ENCODE measurements at regions not wholly inside any gene's neighbourhood (a gene's known extent, or its start where the extent isn't known, plus 50 kb on each side); places are given as distances from the start of the nearest gene placed in this dataset.
"Not testable (repeated sequence)": the region's sequence is repeated elsewhere in the genome, so short reads cannot be mapped to it uniquely, and the experiment has no call there.

DNA sequence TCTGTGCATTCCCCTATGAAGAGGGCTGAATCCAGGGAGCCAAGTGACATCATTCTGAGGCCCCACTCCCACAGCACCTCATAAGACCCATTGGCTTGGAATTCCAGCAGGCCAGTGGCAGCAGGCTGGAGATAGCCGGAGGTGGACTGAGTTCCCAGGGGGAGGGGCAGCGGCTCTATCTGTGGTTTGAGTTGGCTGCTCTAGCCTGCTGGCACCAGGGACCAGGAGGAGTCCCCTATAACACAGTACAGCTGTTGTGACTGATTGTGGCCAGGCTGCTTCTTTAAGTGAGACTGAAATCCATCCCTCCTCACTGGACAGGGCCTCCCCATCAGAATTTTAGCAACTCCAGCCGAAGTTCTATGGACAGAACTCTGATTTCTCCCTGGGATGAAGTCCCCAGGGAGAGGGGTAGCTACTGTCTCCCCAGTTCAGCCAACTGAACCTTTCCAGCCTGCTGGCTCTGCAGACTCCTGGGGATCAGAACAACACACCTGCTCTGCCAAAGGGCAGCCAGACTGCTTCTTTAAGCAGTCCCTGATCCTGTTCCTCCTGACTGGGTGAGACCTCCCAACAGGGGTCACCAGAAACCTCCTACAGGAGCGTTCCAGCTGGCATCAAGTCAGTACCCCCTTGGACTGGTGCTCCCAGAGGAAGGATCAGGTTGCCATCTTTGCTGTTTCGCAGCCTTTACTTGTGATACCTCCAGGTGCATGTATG is 4214.8 kb upstream of the OR11H1 start:
- not testable (repeated sequence) for TF ChIP-seq CTCF (conservative IDR thresholded peaks at IDR 0.05); ZFX (IDR thresholded peaks at IDR 0.05)
